ENCODE measurements at regions not wholly inside any gene's neighbourhood (a gene's known extent, or its start where the extent isn't known, plus 50 kb on each side); places are given as distances from the start of the nearest gene placed in this dataset.

GRCh38 chr18:6574631-6575030 is 154.9 kb upstream of the ARHGAP28 start:
- no peak overlapping the region for H3K27ac Mint-ChIP-seq (ENCODE audit: unreplicated experiment)
- no peaks in the 10 kb centered on the region for H3K9me3 Mint-ChIP-seq (ENCODE audit: unreplicated experiment)
- H3K4me3 Mint-ChIP-seq (ENCODE audit: unreplicated experiment): no peak overlapping the region
- H3K4me1 Mint-ChIP-seq (ENCODE audit: low read depth, unreplicated experiment): no peaks in the 10 kb centered on the region
- DNase-seq: no peak
- no peaks in the 10 kb centered on the region for H3K36me3 Mint-ChIP-seq (ENCODE audit: unreplicated experiment)
- no peaks in the 10 kb centered on the region for H3K27me3 Mint-ChIP-seq (ENCODE audit: unreplicated experiment)
- TF ChIP-seq CTCF (IDR thresholded peaks at IDR 0.05; ENCODE audit: partially characterized antibody, unreplicated experiment): no peak

GRCh38 chr18:6575908-6576307 is 153.6 kb upstream of the ARHGAP28 start:
- Mint-ChIP-seq H3K27ac (ENCODE audit: unreplicated experiment) (no peak overlapping the region), H3K4me1 (ENCODE audit: low read depth, unreplicated experiment) (no peaks in the 10 kb centered on the region), H3K36me3 (ENCODE audit: unreplicated experiment) (no peaks in the 10 kb centered on the region), H3K9me3 (ENCODE audit: unreplicated experiment) (no peaks in the 10 kb centered on the region), H3K4me3 (ENCODE audit: unreplicated experiment) (no peak overlapping the region), H3K27me3 (ENCODE audit: unreplicated experiment) (no peaks in the 10 kb centered on the region)
- no peak for TF ChIP-seq CTCF (IDR thresholded peaks at IDR 0.05; ENCODE audit: partially characterized antibody, unreplicated experiment)
- no peak for DNase-seq

GRCh38 chr18:6576718-6577375 is 152.7 kb upstream of the ARHGAP28 start:
- Mint-ChIP-seq H3K9me3 (ENCODE audit: unreplicated experiment) (no peaks in the 10 kb centered on the region), H3K27ac (ENCODE audit: unreplicated experiment) (no peak overlapping the region), H3K36me3 (ENCODE audit: unreplicated experiment) (no peaks in the 10 kb centered on the region), H3K27me3 (ENCODE audit: unreplicated experiment) (no peaks in the 10 kb centered on the region), H3K4me1 (ENCODE audit: low read depth, unreplicated experiment) (no peaks in the 10 kb centered on the region), H3K4me3 (ENCODE audit: unreplicated experiment) (no peak overlapping the region)
- no peak for DNase-seq
- no peak for TF ChIP-seq CTCF (IDR thresholded peaks at IDR 0.05; ENCODE audit: partially characterized antibody, unreplicated experiment)

- Mint-ChIP-seq H3K27me3 (ENCODE audit: unreplicated experiment) (no peaks in the 10 kb centered on the region), H3K4me1 (ENCODE audit: low read depth, unreplicated experiment) (no peaks in the 10 kb centered on the region), H3K4me3 (ENCODE audit: unreplicated experiment) (no peak overlapping the region), H3K36me3 (ENCODE audit: unreplicated experiment) (no peaks in the 10 kb centered on the region), H3K27ac (ENCODE audit: unreplicated experiment) (no peak overlapping the region), H3K9me3 (ENCODE audit: unreplicated experiment) (no peaks in the 10 kb centered on the region)
- TF ChIP-seq CTCF (IDR thresholded peaks at IDR 0.05; ENCODE audit: partially characterized antibody, unreplicated experiment): no peak
- DNase-seq: no peak
Measured at GRCh38 chr18:6578686-6579085, 150.8 kb upstream of the ARHGAP28 start.

GRCh38 chr18:6579486-6579885 is 150.0 kb upstream of the ARHGAP28 start:
- H3K36me3 Mint-ChIP-seq (ENCODE audit: unreplicated experiment): no peaks in the 10 kb centered on the region
- H3K4me3 Mint-ChIP-seq (ENCODE audit: unreplicated experiment): no peak overlapping the region
- no peak overlapping the region for H3K27ac Mint-ChIP-seq (ENCODE audit: unreplicated experiment)
- H3K4me1 Mint-ChIP-seq (ENCODE audit: low read depth, unreplicated experiment): no peaks in the 10 kb centered on the region
- TF ChIP-seq CTCF (IDR thresholded peaks at IDR 0.05; ENCODE audit: partially characterized antibody, unreplicated experiment): no peak
- H3K9me3 Mint-ChIP-seq (ENCODE audit: unreplicated experiment): no peaks in the 10 kb centered on the region
- DNase-seq: no peak
- no peaks in the 10 kb centered on the region for H3K27me3 Mint-ChIP-seq (ENCODE audit: unreplicated experiment)

Data from glutamatergic neuron (in vitro differentiated cells).